BJ (cell line): ENCODE measurements at regions not wholly inside any gene's neighbourhood (a gene's known extent, or its start where the extent isn't known, plus 50 kb on each side); places are given as distances from the start of the nearest gene placed in this dataset.

Source experiments
- CTCF ChIA-PET: fragments of 350-600 bp; formaldehyde crosslinking; extraction: SDS; loops from one replicate; lab custom pipeline; 2021; ENCODE audit warnings: antibody characterized with exemption, inconsistent platforms; lab: Yijun Ruan, JAX
- POLR2A ChIA-PET: fragments of 300-600 bp; sonication (Branson Sonifier 250); formaldehyde crosslinking; extraction: SDS; loops from one replicate; lab custom pipeline; 2021; ENCODE audit warnings: antibody characterized with exemption; lab: Charles Lee
- DNase-seq: peaks from one replicate; pipeline ENCODE4 v3.0.0-alpha.2; 2011; ENCODE audit warnings: low read depth
- H3K27me3 ChIP-seq: 2 replicates; pipeline ENCODE4 v1.6.0; 2011; ENCODE audit warnings: low read length; ENCODE audit not compliant: control insufficient read depth, insufficient read depth
- H3K36me3 ChIP-seq: 2 replicates; pipeline ENCODE4 v1.5.1; 2011; ENCODE audit warnings: low read length; ENCODE audit not compliant: control insufficient read depth, insufficient read depth
- H3K4me3 ChIP-seq: 2 replicates; pipeline ENCODE4 v1.5.1; 2011; ENCODE audit warnings: low read depth, mild to moderate bottlenecking, control low read depth, low read length
- CTCF ChIP-seq: IDR thresholded peaks from 2 replicates; pipeline ENCODE4 v1.5.1; 2011; ENCODE audit warnings: low read depth, mild to moderate bottlenecking, control low read depth, inconsistent platforms, low read length, moderate library complexity; ENCODE audit not compliant: insufficient read depth

DNA sequence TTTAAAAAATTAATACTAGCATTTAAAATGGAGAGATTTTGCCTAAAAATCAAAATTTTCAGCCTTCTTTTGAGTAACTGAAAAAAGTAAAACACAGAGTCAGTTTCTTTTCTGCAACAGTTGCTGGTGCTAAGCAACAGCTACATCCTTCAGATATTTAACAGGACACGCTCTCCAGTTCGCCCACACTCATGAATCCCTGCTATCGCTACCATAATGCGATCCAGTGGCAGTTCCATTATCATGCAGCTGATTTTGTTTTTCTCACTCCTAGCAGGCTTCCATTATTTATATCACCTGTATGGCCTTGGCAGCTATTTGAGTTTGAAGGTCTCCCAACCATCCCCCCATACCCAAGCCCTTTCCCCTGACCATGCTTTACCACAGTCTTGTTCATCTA lies 93.1 kb upstream of the NCKAP5 start:
- POLR2A ChIA-PET: no interaction called here
- DNase-seq: no peak
- H3K27me3 ChIP-seq: no peaks in the 10 kb centered on the region
- no peaks in the 10 kb centered on the region for H3K36me3 ChIP-seq
- TF ChIP-seq CTCF: no peak
- CTCF ChIA-PET: no interaction called here
- H3K4me3 ChIP-seq: no peak overlapping the region

- POLR2A ChIA-PET: no interaction called here
- CTCF ChIA-PET: no interaction called here
- TF ChIP-seq CTCF: no peak
- Histone ChIP-seq H3K36me3 (no peaks in the 10 kb centered on the region), H3K4me3 (no peak overlapping the region), H3K27me3 (no peaks in the 10 kb centered on the region)
- no peak for DNase-seq
These were observed 98.4 kb upstream of the NCKAP5 start for GRCh38 chr2:133666621-133667020.

- no peak for TF ChIP-seq CTCF
- ChIA-PET POLR2A (no interaction called here), CTCF (no interaction called here)
- DNase-seq: no peak
- H3K27me3 ChIP-seq: no peaks in the 10 kb centered on the region
- H3K36me3 ChIP-seq: no peaks in the 10 kb centered on the region
- H3K4me3 ChIP-seq: no peak overlapping the region
These were observed 98.8 kb upstream of the NCKAP5 start for GRCh38 chr2:133667085-133667484.

DNA sequence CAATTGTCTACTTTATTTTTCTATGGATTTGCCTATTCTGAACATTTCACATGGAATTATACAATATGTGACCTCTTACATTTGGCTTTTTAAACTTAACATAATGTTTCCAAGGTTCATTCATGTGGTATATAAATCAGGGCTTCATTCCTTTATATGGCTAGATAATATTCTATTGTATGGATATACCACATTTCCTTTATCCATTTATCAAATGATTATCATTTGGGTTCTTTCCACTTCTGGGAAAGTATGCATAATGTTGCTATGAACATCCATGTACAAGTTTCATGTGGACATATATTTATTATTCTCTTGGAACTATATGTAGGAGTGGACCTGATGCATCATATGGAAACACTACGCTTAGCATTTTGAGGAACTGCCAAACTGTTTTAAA lies 99.7 kb upstream of the NCKAP5 start:
- DNase-seq: no peak
- no peak for TF ChIP-seq CTCF
- ChIA-PET CTCF (no interaction called here), POLR2A (no interaction called here)
- no peaks in the 10 kb centered on the region for H3K36me3 ChIP-seq
- H3K27me3 ChIP-seq: no peaks in the 10 kb centered on the region
- H3K4me3 ChIP-seq: no peak overlapping the region

- Histone ChIP-seq H3K4me3 (no peak overlapping the region), H3K36me3 (no peaks in the 10 kb centered on the region), H3K27me3 (no peaks in the 10 kb centered on the region)
- ChIA-PET CTCF (no interaction called here), POLR2A (no interaction called here)
- no peak for TF ChIP-seq CTCF
- DNase-seq: no peak
These were observed 100.3 kb upstream of the NCKAP5 start for GRCh38 chr2:133668547-133668946.
